IPS-18c (cell line): ENCODE measurements at regions not wholly inside any gene's neighbourhood (a gene's known extent, or its start where the extent isn't known, plus 50 kb on each side); places are given as distances from the start of the nearest gene placed in this dataset.

Experiments used
- H3K4me3 ChIP-seq: 2 replicates; pipeline ENCODE4 v1.7.0; 2013; ENCODE audit warnings: low read depth, mild to moderate bottlenecking, low read length, moderate library complexity; ENCODE audit not compliant: insufficient read depth
- H3K9me3 ChIP-seq: one replicate; pipeline ENCODE4 v1.6.1; 2013; ENCODE audit warnings: mild to moderate bottlenecking, low read length, moderate library complexity; ENCODE audit not compliant: control insufficient read depth, insufficient read depth

DNA sequence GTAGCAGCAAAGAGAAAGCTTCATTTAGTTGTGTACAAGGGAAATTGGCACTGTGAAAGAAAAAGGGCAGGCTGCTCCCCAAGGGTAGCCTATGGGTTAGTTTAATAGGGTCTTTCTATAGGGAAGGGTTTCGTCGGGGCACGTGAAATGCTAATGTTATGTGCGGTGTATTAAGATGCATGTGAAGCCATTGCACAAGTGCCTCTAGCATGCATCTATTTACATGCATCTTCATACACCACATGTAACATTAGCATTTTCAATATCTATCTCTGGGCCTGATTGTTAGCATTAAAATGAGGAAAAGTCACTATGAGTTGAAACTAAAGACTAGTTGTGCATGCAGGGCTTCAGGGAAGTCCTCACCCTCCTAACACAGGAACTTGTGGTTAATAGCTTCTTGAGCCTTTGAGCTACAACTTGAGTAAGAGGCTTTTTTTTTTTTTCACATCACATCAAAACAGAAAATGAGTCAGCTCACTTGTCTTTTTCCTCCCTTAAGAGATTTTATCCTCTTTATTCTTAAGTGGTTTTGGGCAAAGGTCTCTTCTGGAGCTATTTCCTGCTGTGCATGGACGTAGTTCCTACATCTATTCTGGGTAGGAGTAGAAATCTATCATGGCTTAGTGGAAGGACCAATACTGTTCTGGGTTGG is 613.4 kb downstream of the ZPLD1 start:
- no peak overlapping the region for H3K4me3 ChIP-seq
- H3K9me3 ChIP-seq: no peaks in the 10 kb centered on the region

DNA sequence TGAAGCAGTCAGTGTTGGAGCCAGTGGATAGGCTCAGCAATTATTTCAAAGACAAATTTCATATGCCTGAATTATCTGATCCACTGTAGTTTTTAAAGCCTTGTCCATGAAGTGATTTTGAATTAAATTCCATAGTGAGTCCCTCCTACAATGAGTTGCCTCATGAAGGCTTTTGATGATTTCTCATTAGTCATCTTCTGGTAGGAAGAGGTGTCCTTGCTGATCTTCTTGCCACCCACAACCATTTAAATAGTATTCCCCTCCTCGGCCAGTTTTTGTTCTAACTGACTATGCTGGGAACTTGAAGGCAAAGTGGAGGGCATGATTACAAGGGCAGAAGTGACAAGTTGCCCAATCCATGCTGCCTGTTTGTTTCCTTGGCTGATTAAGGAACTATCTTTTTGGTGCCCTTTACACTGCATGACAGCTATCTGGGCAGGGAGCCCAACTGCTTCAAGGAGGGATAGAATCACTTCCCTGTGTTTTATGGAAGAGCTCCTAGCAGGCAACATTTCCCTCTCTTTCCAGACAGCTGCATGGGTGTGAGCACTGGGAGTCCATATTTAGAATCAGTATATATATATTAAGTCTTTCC is 617.5 kb downstream of the ZPLD1 start:
- Histone ChIP-seq H3K4me3 (no peak overlapping the region), H3K9me3 (no peaks in the 10 kb centered on the region)

DNA sequence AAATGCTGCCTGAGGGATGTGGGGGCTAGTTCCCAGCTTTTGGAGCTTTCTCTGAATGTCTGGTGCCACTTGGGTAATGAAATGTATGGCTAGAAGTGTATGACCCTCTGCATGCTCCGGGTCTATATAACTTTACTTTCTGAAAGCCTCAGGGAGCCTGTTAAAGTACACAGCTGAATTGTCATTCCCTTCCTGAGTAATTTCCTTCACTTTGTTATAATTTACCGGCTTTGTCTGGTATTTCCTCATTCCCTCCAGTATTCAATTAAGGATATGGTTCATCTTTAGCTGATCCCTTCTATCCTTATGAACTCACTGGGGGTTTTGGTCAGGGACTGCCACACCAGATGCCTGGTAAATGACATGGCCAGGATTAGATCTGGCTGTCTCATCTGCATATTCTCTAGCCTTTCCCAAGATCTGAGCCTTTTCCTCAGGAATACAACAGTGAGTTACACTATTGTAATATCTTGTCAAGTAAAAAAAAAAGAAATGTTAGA is 620.3 kb downstream of the ZPLD1 start:
- H3K9me3 ChIP-seq: no peaks in the 10 kb centered on the region

GRCh38 chr3:103056542-103056941 is 621.7 kb downstream of the ZPLD1 start:
- no peaks in the 10 kb centered on the region for H3K9me3 ChIP-seq
- no peak overlapping the region for H3K4me3 ChIP-seq

More for the DNA sequence above, 620.3 kb downstream of the ZPLD1 start:
- no peak overlapping the region for H3K4me3 ChIP-seq

GRCh38 chr3:103057003-103057402 is 622.2 kb downstream of the ZPLD1 start:
- Histone ChIP-seq H3K9me3 (no peaks in the 10 kb centered on the region), H3K4me3 (no peak overlapping the region)

DNA sequence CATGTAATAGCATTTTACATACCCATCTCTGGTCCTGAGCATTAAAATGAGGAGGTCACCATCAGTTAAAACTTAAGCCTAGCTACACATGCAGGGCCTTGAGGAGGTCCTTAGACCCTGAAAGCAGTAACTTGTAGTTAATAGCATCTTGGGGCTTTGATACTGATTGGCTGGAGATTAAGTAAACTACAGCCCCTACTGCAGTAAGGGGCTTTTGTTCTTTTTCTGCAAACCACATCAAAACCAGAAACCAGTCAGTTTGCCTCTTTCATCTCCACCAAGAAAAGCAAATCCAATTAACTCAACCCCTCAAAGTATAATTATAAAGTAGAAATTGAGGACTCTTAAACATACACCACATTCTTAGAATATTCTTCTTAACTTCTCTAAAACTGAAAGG is 622.7 kb downstream of the ZPLD1 start:
- no peak overlapping the region for H3K4me3 ChIP-seq
- no peaks in the 10 kb centered on the region for H3K9me3 ChIP-seq

DNA sequence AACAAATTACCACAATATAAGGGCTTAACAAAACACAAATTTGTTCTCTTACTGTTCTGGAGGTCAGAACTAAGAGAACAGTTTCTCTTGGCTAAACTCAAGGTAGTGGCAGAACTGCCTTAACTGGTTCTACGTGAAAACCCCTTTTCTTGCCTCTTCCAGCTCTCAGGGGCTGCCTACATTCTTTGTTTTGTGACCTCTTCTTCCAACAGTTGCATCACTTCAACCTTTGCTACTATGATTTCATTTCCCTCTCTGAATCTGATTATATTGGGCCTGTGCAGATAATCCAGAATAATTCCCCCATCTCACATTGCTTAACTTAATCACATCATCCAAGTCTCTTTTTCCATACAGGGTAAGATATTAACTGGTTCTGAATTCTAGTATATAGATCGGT is 624.6 kb downstream of the ZPLD1 start:
- no peaks in the 10 kb centered on the region for H3K9me3 ChIP-seq

GRCh38 chr3:103060242-103060641 is 625.4 kb downstream of the ZPLD1 start:
- H3K4me3 ChIP-seq: no peak overlapping the region

More for the DNA sequence above, 624.6 kb downstream of the ZPLD1 start:
- no peak overlapping the region for H3K4me3 ChIP-seq

GRCh38 chr3:103067963-103068362 is 633.1 kb downstream of the ZPLD1 start:
- Histone ChIP-seq H3K9me3 (peaks cover 2% of the 10 kb centered on the region), H3K4me3 (no peak overlapping the region)

More at GRCh38 chr3:103060242-103060641, 625.4 kb downstream of the ZPLD1 start:
- no peaks in the 10 kb centered on the region for H3K9me3 ChIP-seq

GRCh38 chr3:103075282-103075681 is 640.5 kb downstream of the ZPLD1 start:
- H3K4me3 ChIP-seq: no peak overlapping the region
- H3K9me3 ChIP-seq: peaks cover 2% of the 10 kb centered on the region

DNA sequence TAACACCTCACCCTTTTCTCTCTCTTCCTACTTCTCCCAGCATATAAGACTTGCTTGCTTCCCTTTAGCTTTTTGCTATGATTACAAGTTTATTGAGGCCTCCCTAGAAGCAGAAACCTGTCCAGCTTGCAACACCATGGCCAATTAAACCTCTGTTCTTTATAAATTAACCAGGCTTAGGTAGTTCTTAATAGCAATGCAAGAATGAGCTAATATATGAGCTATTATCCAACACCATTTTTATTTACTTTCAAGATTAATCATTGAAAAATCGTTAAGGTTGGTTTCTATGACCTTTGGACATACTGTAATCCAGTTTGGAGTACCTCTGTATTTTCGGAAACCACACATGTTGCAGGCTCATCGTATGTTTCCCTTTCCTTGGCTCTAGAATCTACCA is 643.1 kb downstream of the ZPLD1 start:
- Histone ChIP-seq H3K4me3 (no peak overlapping the region), H3K9me3 (no peaks in the 10 kb centered on the region)

DNA sequence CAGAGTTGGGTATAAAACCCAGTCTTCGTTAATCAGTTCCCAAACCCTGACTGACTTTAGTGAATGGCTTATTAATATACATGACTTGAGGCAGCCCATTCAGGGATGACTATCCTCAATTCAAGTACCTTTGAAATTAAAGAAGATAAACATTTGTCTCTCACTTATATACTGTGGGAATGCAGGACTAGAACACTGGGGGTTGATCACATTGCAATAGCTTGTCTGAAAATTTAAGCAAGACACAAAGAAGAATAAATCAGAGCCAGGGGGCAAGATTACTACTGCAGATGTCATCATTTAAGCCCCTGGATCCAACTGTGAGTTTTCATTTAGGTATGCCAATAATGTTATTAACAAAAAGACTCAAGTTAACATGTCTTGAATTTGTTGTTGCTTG is 647.7 kb downstream of the ZPLD1 start:
- Histone ChIP-seq H3K9me3 (no peaks in the 10 kb centered on the region), H3K4me3 (no peak overlapping the region)

DNA sequence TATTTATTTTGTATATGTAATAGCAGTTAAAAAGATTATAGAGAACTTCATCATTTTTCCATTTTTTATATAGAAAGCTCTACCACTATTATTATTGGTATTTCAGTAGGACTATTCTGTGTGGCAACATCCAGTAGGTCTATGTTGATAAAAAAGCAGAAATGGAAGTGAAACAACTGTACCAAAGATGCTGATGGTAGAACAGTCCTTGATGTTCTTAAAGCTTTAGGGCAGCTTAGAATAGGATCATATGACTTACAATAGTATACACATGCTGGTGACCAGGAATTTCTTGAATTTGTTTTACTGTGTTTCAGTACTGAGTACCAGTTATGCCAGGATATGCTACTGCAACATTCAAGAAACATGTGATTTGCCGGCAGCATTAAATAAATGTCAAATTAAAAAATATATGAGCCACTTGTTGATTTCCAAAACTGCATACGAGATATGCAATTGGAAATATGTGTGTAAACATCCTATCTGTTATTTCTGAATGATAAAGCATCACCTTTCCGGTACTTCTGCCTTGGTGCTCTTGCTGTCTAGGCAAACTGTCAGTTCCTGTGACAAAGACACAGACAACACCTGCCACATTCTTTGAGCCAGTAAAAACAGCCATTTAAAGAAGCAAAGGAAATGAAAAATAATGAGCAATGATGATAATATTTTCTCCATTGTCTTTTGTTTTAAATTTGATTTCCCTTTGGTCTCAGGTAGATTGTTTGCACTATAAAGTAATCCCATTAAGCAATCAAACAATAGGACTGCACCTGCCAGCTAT is 649.2 kb downstream of the ZPLD1 start:
- Histone ChIP-seq H3K9me3 (no peaks in the 10 kb centered on the region), H3K4me3 (no peak overlapping the region)

GRCh38 chr3:103085465-103085864 is 650.6 kb downstream of the ZPLD1 start:
- Histone ChIP-seq H3K9me3 (no peaks in the 10 kb centered on the region), H3K4me3 (no peak overlapping the region)

DNA sequence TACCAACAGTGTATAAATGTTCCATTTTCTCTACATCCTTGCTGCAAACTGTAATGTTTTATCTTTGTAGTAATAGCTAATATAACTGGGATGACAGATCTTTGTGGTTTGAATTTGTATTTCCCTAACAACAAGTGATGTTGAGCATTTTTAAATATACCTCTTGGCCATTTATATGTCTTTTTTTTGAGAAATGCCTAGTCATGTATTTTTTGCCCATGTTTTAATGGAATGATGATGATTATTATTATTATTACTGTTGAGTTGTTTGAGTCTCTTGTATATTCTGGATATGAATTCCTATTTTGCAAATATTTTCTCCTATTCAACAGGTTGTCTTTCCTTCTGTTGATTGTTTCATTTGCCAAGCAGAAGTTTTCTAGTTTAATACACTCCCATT is 654.9 kb downstream of the ZPLD1 start:
- Histone ChIP-seq H3K9me3 (no peaks in the 10 kb centered on the region), H3K4me3 (no peak overlapping the region)

- Histone ChIP-seq H3K4me3 (no peak overlapping the region), H3K9me3 (no peaks in the 10 kb centered on the region)
These were observed 670.4 kb downstream of the ZPLD1 start for GRCh38 chr3:103105206-103105605.

DNA sequence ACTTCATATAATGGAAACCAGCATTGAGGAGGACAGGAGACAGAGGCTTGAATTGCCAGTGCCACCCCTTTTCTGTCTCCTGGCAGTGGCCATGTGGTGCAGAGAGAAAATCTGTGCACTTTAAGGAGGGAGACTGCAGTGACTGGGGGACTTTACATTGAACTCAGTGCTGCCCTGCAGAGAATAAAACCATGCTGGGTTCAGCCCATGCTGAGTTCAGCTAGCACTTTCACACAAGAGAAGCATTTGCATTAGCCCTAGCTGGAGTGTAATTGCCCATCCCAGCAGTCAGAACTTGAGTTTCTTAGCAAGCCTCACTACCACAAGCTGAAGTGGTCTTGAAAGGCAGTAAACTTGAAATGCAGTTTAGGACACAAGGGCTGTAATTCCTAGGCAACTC is 677.5 kb downstream of the ZPLD1 start:
- Histone ChIP-seq H3K9me3 (no peaks in the 10 kb centered on the region), H3K4me3 (no peak overlapping the region)

DNA sequence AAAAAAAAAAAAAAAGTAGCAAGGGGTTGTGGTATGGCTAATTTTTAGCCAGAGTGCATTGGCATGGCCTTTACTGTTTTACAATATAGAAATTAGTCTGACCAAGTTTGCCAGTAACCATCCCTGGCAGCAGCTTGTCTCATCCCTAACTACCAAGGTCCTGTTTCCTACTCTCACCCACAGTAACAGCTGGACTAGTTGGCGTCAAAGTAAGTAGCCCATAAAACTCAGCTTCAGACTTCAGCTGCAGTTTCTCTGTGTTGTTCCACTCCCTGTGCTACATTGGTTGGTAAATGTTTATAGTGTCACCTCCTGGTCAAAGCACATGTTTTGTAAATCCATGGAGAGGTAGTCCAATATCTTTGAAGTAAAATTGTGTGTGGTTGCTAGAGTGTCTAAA is 691.3 kb downstream of the ZPLD1 start:
- no peaks in the 10 kb centered on the region for H3K9me3 ChIP-seq
- no peak overlapping the region for H3K4me3 ChIP-seq
